ENCODE measurements at regions not wholly inside any gene's neighbourhood (a gene's known extent, or its start where the extent isn't known, plus 50 kb on each side); places are given as distances from the start of the nearest gene placed in this dataset.
A peak's percentile ranks its signal among the peaks of the same experiment; 100 is the strongest.
"Not testable (repeated sequence)": the region's sequence is repeated elsewhere in the genome, so short reads cannot be mapped to it uniquely, and the experiment has no call there.

DNA sequence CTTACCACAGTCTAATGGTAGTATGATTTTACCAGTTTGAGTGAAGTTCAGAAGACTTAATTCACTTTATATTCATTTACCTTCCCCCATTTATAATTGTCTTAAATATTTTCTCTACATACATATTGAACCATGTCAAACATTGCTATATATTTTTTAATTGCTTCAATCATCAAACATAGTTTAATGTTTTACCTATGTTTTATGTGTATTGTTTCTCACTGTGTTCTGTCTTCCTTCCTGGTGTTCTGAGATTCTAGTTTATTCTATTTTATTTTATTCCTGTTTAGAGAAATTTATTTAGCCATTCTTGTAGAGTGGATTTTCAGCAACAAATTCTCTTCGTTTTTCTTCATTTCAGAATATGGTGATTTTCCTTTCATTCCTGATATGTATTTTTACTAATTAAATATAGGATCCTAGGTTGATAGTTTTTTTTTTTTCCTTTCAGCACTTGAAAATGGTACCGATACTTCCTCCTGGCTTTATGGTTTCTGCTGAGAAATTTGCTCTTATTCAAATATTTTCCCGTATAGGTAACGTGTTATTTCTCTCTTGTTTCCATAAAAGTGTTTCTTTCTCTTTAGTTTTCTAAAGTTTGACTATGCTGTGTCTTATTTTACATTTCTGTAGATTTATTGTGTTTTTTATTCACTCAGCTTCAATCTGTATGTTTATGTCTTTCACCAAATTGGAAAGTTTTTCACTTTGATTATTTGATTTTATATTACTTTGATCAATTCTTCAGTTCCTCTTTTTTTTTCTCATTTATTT lies 201.8 kb upstream of the AGR3 start:
- no peak for DNase-seq (ENCODE audit: extremely low spot score)
- H3K36me3 ChIP-seq (ENCODE audit: insufficient read depth), result no peaks in the 10 kb centered on the region
- H3K27ac ChIP-seq (ENCODE audit: low read depth), result no peak overlapping the region
- WGBS, result 98% methylated on average over 4 of the region's 4 CpGs
- H3K4me1 ChIP-seq (ENCODE audit: insufficient read depth), result no peaks in the 10 kb centered on the region
- H3K4me3 ChIP-seq (ENCODE audit: low read depth, low read length), result no peak overlapping the region

- no peaks in the 10 kb centered on the region for H3K4me1 ChIP-seq (ENCODE audit: insufficient read depth)
- H3K27ac ChIP-seq (ENCODE audit: low read depth), result no peak overlapping the region
- no peaks in the 10 kb centered on the region for H3K36me3 ChIP-seq (ENCODE audit: insufficient read depth)
- DNase-seq (ENCODE audit: extremely low spot score), result no peak
- WGBS, result 70% methylated on average over 1 of the region's 1 CpG
- H3K4me3 ChIP-seq (ENCODE audit: low read depth, low read length), result no peak overlapping the region
Observed at GRCh38 chr7:17084166-17084475, 202.3 kb upstream of the AGR3 start.

DNA sequence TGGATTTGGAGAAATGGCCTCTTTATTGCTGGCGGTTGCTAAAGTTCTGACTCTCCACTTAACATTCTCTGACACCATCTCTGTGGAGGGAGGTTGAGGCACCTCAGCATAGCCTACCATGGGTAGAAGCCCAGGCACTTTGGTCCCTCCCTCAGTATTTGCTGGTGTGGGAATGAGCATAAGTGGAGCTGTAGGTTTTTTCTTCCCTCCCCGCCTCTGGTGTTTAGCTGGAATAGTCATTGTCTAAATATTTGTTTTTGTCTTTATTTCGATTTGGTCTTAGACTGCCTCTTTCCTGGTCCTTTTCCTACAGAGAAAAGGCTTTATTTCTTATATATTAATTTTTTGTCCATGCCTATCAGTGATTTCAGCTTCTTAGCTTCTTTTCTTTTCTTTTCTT lies 203.4 kb upstream of the AGR3 start:
- WGBS, result 87% methylated on average over 3 of the region's 3 CpGs
- Histone ChIP-seq H3K4me3 (ENCODE audit: low read depth, low read length) (no peak overlapping the region), H3K27ac (ENCODE audit: low read depth) (no peak overlapping the region), H3K4me1 (ENCODE audit: insufficient read depth) (no peaks in the 10 kb centered on the region), H3K36me3 (ENCODE audit: insufficient read depth) (no peaks in the 10 kb centered on the region)
- no peak for DNase-seq (ENCODE audit: extremely low spot score)

GRCh38 chr7:17086403-17086802 lies 204.6 kb upstream of the AGR3 start:
- WGBS, result 80% methylated on average over 5 of the region's 5 CpGs
- Histone ChIP-seq H3K4me3 (ENCODE audit: low read depth, low read length) (no peak overlapping the region), H3K27ac (ENCODE audit: low read depth) (no peak overlapping the region), H3K4me1 (ENCODE audit: insufficient read depth) (no peaks in the 10 kb centered on the region), H3K36me3 (ENCODE audit: insufficient read depth) (no peaks in the 10 kb centered on the region)
- no peak for DNase-seq (ENCODE audit: extremely low spot score)

DNA sequence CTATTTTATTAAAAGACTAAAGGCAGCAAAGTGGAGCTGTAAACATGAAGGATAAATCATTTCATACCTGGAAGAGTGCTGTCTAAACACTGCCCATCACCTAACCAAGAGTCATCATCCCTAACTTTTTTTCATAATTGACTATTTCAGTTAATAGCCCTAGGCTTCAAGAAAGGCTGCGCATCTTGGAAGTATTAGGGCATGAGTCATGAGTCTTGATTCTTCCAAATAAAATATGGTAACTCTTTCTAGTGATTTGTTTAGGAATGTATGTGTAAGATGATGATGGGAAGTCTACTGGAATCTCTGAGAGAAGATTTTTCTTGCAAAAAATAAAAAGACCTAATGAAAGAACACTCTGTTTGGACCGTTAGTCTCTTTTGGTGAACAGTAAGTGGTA lies 207.7 kb upstream of the AHR start:
- no peak overlapping the region for H3K27ac ChIP-seq (ENCODE audit: low read depth)
- H3K4me1 ChIP-seq (ENCODE audit: insufficient read depth), result no peaks in the 10 kb centered on the region
- no peak for DNase-seq (ENCODE audit: extremely low spot score)
- H3K36me3 ChIP-seq (ENCODE audit: insufficient read depth), result no peaks in the 10 kb centered on the region
- no peak overlapping the region for H3K4me3 ChIP-seq (ENCODE audit: low read depth, low read length)
- WGBS, result 89% methylated on average over 2 of the region's 2 CpGs

DNA sequence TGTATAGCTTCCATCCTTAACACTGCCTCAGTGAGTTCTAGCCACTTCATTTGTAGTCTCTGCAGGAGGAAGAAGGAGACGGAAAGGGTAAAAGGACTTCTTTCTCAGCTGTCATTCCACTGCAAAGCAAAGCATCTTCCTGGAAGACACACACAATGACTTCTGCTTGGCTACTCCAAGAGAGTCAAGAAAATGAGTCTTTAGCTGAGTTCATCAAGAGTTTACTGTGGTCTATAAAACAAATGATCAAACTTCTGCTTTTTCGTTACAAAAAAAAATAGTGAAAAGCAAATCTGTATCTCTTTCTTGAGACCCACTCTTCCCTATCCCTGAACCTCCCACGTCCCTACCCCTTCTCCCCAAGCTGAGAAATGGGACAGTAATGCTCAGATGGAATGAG lies 205.0 kb upstream of the AHR start:
- no peak for DNase-seq (ENCODE audit: extremely low spot score)
- Histone ChIP-seq H3K36me3 (ENCODE audit: insufficient read depth) (no peaks in the 10 kb centered on the region), H3K4me1 (ENCODE audit: insufficient read depth) (no peaks in the 10 kb centered on the region), H3K4me3 (ENCODE audit: low read depth, low read length) (no peak overlapping the region), H3K27ac (ENCODE audit: low read depth) (no peak overlapping the region)
- 73% methylated on average over 3 of the region's 3 CpGs for WGBS

DNA sequence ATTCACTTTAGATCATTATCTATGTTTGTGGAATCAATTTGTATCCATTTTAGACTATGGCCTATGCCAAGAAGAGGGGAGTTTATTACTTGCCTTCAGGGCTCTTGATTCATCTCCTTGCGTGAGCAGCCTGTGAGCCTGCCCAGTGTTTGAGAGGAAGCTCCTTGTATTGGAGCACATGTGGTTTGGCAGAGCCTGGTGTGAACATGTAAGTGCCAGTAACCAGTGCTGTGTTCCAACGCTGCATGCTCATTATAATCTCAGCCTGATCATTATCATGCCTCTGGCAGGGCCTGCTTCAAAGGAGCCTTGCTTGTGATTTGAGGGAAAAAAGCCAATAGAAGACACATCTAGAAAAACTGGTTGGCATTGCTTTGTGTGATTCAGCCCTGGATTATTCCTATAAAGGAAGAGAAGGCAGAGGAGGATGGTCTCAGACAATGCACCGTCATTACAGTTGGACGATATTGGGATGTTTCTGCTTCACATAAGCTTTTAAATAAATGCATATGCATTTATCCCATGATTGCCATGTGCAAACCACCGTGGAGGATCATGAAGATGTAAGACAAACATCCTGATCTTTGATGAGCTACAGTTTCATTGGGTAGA lies 203.4 kb upstream of the AHR start:
- WGBS, result 75% methylated on average over 5 of the region's 5 CpGs
- H3K4me3 ChIP-seq (ENCODE audit: low read depth, low read length), result no peak overlapping the region
- no peak overlapping the region for H3K27ac ChIP-seq (ENCODE audit: low read depth)
- DNase-seq (ENCODE audit: extremely low spot score), result no peak
- H3K4me1 ChIP-seq (ENCODE audit: insufficient read depth), result no peaks in the 10 kb centered on the region
- no peaks in the 10 kb centered on the region for H3K36me3 ChIP-seq (ENCODE audit: insufficient read depth)

GRCh38 chr7:17095931-17096330 lies 202.5 kb upstream of the AHR start:
- no peak overlapping the region for H3K27ac ChIP-seq (ENCODE audit: low read depth)
- no peak for DNase-seq (ENCODE audit: extremely low spot score)
- no peaks in the 10 kb centered on the region for H3K36me3 ChIP-seq (ENCODE audit: insufficient read depth)
- no peak overlapping the region for H3K4me3 ChIP-seq (ENCODE audit: low read depth, low read length)
- WGBS, result 85% methylated on average over 2 of the region's 2 CpGs
- H3K4me1 ChIP-seq (ENCODE audit: insufficient read depth), result no peaks in the 10 kb centered on the region

- no peak overlapping the region for H3K4me3 ChIP-seq (ENCODE audit: low read depth, low read length)
- H3K36me3 ChIP-seq (ENCODE audit: insufficient read depth), result no peaks in the 10 kb centered on the region
- no peaks in the 10 kb centered on the region for H3K4me1 ChIP-seq (ENCODE audit: insufficient read depth)
- 45% methylated on average over 7 of the region's 7 CpGs for WGBS
- no peak overlapping the region for H3K27ac ChIP-seq (ENCODE audit: low read depth)
- peak; percentile 10 for DNase-seq (ENCODE audit: extremely low spot score)
Observed at GRCh38 chr7:17097668-17098297, 200.7 kb upstream of the AHR start.

GRCh38 chr7:17098515-17098914 lies 199.9 kb upstream of the AHR start:
- no peaks in the 10 kb centered on the region for H3K36me3 ChIP-seq (ENCODE audit: insufficient read depth)
- 83% methylated on average over 1 of the region's 1 CpG for WGBS
- no peak overlapping the region for H3K4me3 ChIP-seq (ENCODE audit: low read depth, low read length)
- DNase-seq (ENCODE audit: extremely low spot score), result no peak
- peak overlapping the region; percentile 64 for H3K27ac ChIP-seq (ENCODE audit: low read depth)
- H3K4me1 ChIP-seq (ENCODE audit: insufficient read depth), result no peaks in the 10 kb centered on the region

DNA sequence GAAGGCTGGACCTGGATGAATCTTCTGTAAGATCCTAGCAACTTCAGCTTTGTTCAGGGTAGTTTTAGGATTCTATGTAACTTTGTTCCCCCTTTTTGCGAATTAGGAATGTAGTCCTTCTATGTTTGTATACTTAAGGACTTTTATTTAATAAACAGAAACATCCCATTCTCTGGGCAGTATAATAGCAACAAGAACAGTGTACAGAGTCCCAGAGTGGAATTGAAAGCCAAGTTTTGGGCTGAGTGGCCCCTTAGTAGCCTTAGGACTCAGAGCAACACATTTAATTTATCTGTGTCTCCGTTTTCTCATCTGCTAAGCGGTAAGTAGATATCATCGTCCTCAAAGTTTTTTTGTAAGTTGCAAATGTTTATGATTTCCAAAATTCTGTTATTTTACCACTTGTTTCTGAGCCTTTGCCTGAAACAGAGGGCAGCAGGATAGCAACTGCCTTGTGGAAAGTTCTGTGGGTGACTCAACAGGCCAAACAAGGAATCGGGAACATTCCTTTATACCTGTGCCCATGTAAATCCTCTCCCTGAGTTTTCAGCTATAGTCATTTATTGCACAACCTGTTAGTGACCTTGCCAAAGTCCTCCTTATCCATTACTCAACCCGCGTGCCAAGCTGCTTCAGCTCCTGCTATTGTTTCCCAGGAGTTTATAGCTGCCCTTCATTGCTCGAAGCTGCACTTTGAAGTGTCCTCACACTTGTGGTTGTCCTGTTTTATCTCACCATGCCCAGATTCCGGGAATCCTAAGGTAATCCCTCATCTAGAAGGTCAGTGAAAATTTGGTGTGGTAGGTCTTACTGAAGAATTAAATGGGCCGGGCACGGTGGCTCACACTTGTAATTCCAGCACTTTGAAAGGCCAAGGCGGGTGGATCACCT lies 199.1 kb upstream of the AHR start:
- no peak overlapping the region for H3K4me3 ChIP-seq (ENCODE audit: low read depth, low read length)
- 72% methylated on average over 12 of the region's 12 CpGs for WGBS
- no peaks in the 10 kb centered on the region for H3K4me1 ChIP-seq (ENCODE audit: insufficient read depth)
- DNase-seq (ENCODE audit: extremely low spot score), result no peak
- peak overlapping the region; percentile 71 for H3K27ac ChIP-seq (ENCODE audit: low read depth)
- no peaks in the 10 kb centered on the region for H3K36me3 ChIP-seq (ENCODE audit: insufficient read depth)

GRCh38 chr7:17099974-17100509 lies 198.4 kb upstream of the AHR start:
- not testable (repeated sequence) for H3K36me3 ChIP-seq (ENCODE audit: insufficient read depth); H3K4me3 ChIP-seq (ENCODE audit: low read depth, low read length); H3K4me1 ChIP-seq (ENCODE audit: insufficient read depth); DNase-seq (ENCODE audit: extremely low spot score)
- WGBS, result 97% methylated on average over 2 of the region's 2 CpGs
- peak overlapping the region; percentile 71 for H3K27ac ChIP-seq (ENCODE audit: low read depth)

DNA sequence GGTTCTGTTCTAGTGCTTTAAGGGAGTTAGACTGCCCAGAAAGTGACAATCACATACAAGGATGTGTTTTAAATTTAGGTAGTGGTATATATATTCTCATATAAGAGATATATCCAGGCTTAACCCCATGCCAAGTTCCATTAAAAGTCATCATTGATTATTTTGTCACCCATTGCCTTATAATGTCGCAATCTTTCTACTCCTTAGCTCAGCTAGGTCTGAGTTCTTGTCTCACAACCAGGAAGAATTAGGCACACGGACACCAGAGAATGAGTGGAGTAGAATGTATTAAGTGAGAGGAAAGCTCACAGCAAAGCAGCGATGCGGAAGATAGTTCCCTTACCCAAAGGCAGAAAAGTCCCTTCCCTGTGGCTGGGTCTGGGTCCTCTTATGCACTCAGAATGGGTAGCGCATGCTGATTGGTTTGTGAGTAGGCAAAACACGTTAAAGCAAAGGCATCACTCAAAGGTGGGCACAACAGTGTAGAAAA lies 197.2 kb upstream of the AHR start:
- Histone ChIP-seq H3K4me3 (ENCODE audit: low read depth, low read length) (no peak overlapping the region), H3K36me3 (ENCODE audit: insufficient read depth) (no peaks in the 10 kb centered on the region), H3K27ac (ENCODE audit: low read depth) (no peak overlapping the region), H3K4me1 (ENCODE audit: insufficient read depth) (no peaks in the 10 kb centered on the region)
- 98% methylated on average over 6 of the region's 6 CpGs for WGBS
- DNase-seq (ENCODE audit: extremely low spot score), result no peak
